ENCODE measurements at regions not wholly inside any gene's neighbourhood (a gene's known extent, or its start where the extent isn't known, plus 50 kb on each side); places are given as distances from the start of the nearest gene placed in this dataset.

GRCh38 chr1:164953815-164954214 lies 394.8 kb downstream of the PBX1 start:
- Histone ChIP-seq H3K27me3 (ENCODE audit: control insufficient read depth, insufficient read depth, low read length) (no peaks in the 10 kb centered on the region), H3K4me1 (ENCODE audit: control insufficient read depth, extremely low read depth, insufficient read depth, low read length) (no peaks in the 10 kb centered on the region), H3K9ac (ENCODE audit: insufficient read depth, low read length) (no peak overlapping the region), H2AFZ (ENCODE audit: low read length) (no peak overlapping the region), H3K27ac (ENCODE audit: insufficient read depth, low read length) (no peak overlapping the region), H4K20me1 (ENCODE audit: control insufficient read depth, extremely low read depth, insufficient read depth, low read length) (no peaks in the 10 kb centered on the region), H3K36me3 (ENCODE audit: control insufficient read depth, insufficient read depth, low read length) (no peaks in the 10 kb centered on the region), H3K79me2 (ENCODE audit: control insufficient read depth, insufficient read depth, low read length) (no peaks in the 10 kb centered on the region), H3K9me3 (ENCODE audit: control insufficient read depth, insufficient read depth, low read depth, low read length) (no peaks in the 10 kb centered on the region), H3K4me2 (ENCODE audit: extremely low read depth, insufficient read depth, low read length) (no peak overlapping the region), H3K4me3 (replicated peaks in 1 of 4; ENCODE audit: control extremely low read depth in 1 of 4, insufficient read depth in 1 of 4, low read depth in 3 of 4, low read length in 4 of 4) (no peak overlapping the region)
- TF ChIP-seq EZH2 (IDR thresholded peaks at IDR 0.05; ENCODE audit: low read length, missing control alignments) (no peak), CTCF (conservative IDR thresholded peaks at IDR 0.05 in 1 of 2, IDR thresholded peaks at IDR 0.05 in 1 of 2; ENCODE audit: low read depth in 1 of 2, low read length in 2 of 2) (no peak)
- DNase-seq (ENCODE audit: low read depth in 2 of 2) = no peak

- Histone ChIP-seq H3K27ac (ENCODE audit: insufficient read depth, low read length) (no peak overlapping the region), H3K4me3 (replicated peaks in 1 of 4; ENCODE audit: control extremely low read depth in 1 of 4, insufficient read depth in 1 of 4, low read depth in 3 of 4, low read length in 4 of 4) (no peak overlapping the region), H3K27me3 (ENCODE audit: control insufficient read depth, insufficient read depth, low read length) (no peaks in the 10 kb centered on the region), H4K20me1 (ENCODE audit: control insufficient read depth, extremely low read depth, insufficient read depth, low read length) (no peaks in the 10 kb centered on the region), H3K9me3 (ENCODE audit: control insufficient read depth, insufficient read depth, low read depth, low read length) (no peaks in the 10 kb centered on the region), H3K36me3 (ENCODE audit: control insufficient read depth, insufficient read depth, low read length) (no peaks in the 10 kb centered on the region), H3K9ac (ENCODE audit: insufficient read depth, low read length) (no peak overlapping the region), H3K4me1 (ENCODE audit: control insufficient read depth, extremely low read depth, insufficient read depth, low read length) (no peaks in the 10 kb centered on the region), H2AFZ (ENCODE audit: low read length) (no peak overlapping the region), H3K79me2 (ENCODE audit: control insufficient read depth, insufficient read depth, low read length) (no peaks in the 10 kb centered on the region), H3K4me2 (ENCODE audit: extremely low read depth, insufficient read depth, low read length) (no peak overlapping the region)
- DNase-seq (ENCODE audit: low read depth in 2 of 2) = no peak
- TF ChIP-seq EZH2 (IDR thresholded peaks at IDR 0.05; ENCODE audit: low read length, missing control alignments) (no peak), CTCF (conservative IDR thresholded peaks at IDR 0.05 in 1 of 2, IDR thresholded peaks at IDR 0.05 in 1 of 2; ENCODE audit: low read depth in 1 of 2, low read length in 2 of 2) (peak in 1 of 2 donors; percentile 18)
Observed at GRCh38 chr1:164953098-164953497, 394.1 kb downstream of the PBX1 start.

GRCh38 chr1:164951508-164951907 lies 392.5 kb downstream of the PBX1 start:
- Histone ChIP-seq H3K36me3 (ENCODE audit: control insufficient read depth, insufficient read depth, low read length) (no peaks in the 10 kb centered on the region), H3K4me2 (ENCODE audit: extremely low read depth, insufficient read depth, low read length) (no peak overlapping the region), H3K4me1 (ENCODE audit: control insufficient read depth, extremely low read depth, insufficient read depth, low read length) (no peaks in the 10 kb centered on the region), H2AFZ (ENCODE audit: low read length) (no peak overlapping the region), H3K27ac (ENCODE audit: insufficient read depth, low read length) (no peak overlapping the region), H3K79me2 (ENCODE audit: control insufficient read depth, insufficient read depth, low read length) (no peaks in the 10 kb centered on the region), H3K9ac (ENCODE audit: insufficient read depth, low read length) (no peak overlapping the region), H4K20me1 (ENCODE audit: control insufficient read depth, extremely low read depth, insufficient read depth, low read length) (no peaks in the 10 kb centered on the region), H3K4me3 (replicated peaks in 1 of 4; ENCODE audit: control extremely low read depth in 1 of 4, insufficient read depth in 1 of 4, low read depth in 3 of 4, low read length in 4 of 4) (no peak overlapping the region), H3K27me3 (ENCODE audit: control insufficient read depth, insufficient read depth, low read length) (no peaks in the 10 kb centered on the region), H3K9me3 (ENCODE audit: control insufficient read depth, insufficient read depth, low read depth, low read length) (no peaks in the 10 kb centered on the region)
- TF ChIP-seq EZH2 (IDR thresholded peaks at IDR 0.05; ENCODE audit: low read length, missing control alignments) (no peak), CTCF (conservative IDR thresholded peaks at IDR 0.05 in 1 of 2, IDR thresholded peaks at IDR 0.05 in 1 of 2; ENCODE audit: low read depth in 1 of 2, low read length in 2 of 2) (no peak)
- no peak for DNase-seq (ENCODE audit: low read depth in 2 of 2)
